ENCODE measurements at regions not wholly inside any gene's neighbourhood (a gene's known extent, or its start where the extent isn't known, plus 50 kb on each side); places are given as distances from the start of the nearest gene placed in this dataset.

DNA sequence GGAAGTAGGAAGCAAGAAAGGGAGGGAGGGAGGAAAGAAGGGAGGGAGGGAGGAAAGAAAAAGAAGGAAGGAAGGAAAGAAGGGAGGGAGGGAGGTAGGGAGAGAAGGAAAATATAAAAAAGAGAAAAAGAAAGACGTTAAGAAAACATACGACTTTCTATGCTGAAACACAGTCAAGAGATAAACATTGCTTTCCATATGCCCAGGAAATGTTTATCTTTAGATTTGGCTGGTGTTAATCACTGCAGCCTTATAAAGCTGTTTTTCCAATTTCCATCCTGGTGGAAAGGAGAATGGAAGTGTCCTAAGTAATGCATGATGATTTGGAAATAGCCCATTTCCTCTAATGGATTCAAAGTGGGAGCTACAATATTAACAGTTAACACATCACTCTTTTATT lies 524.3 kb downstream of the MTRR start:
- TF ChIP-seq CTCF (IDR thresholded peaks at IDR 0.05) (no peak), RNF2 (IDR thresholded peaks at IDR 0.05; ENCODE audit: borderline replicate concordance, low read depth) (no peak), BHLHE40 (IDR thresholded peaks at IDR 0.05; ENCODE audit: low read depth, low read length) (no peak), POLR2A (IDR thresholded peaks at IDR 0.05; ENCODE audit: low read length) (no peak), NR3C1 (IDR thresholded peaks at IDR 0.05) (no peak), TP53 (CRISPR knock-in tag; IDR thresholded peaks at IDR 0.05) (no peak), EP300 (IDR thresholded peaks at IDR 0.05) (no peak), KDM1A (IDR thresholded peaks at IDR 0.05; ENCODE audit: low read depth) (no peak), MAFK (IDR thresholded peaks at IDR 0.05; ENCODE audit: partially characterized antibody) (no peak), FOSL2 (IDR thresholded peaks at IDR 0.05) (no peak), FOSL2 (CRISPR knock-in tag; IDR thresholded peaks at IDR 0.05) (no peak), JUN (IDR thresholded peaks at IDR 0.05) (no peak), FOSB (CRISPR knock-in tag; IDR thresholded peaks at IDR 0.05) (no peak)
- TF ChIP-seq, protein P1, sequence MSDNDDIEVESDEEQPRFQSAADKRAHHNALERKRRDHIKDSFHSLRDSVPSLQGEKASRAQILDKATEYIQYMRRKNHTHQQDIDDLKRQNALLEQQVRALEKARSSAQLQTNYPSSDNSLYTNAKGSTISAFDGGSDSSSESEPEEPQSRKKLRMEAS (IDR thresholded peaks at IDR 0.05) = no peak
- TF ChIP-seq, protein P2, sequence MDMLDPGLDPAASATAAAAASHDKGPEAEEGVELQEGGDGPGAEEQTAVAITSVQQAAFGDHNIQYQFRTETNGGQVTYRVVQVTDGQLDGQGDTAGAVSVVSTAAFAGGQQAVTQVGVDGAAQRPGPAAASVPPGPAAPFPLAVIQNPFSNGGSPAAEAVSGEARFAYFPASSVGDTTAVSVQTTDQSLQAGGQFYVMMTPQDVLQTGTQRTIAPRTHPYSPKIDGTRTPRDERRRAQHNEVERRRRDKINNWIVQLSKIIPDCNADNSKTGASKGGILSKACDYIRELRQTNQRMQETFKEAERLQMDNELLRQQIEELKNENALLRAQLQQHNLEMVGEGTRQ (IDR thresholded peaks at IDR 0.05) = no peak
